ENCODE measurements at regions not wholly inside any gene's neighbourhood (a gene's known extent, or its start where the extent isn't known, plus 50 kb on each side); places are given as distances from the start of the nearest gene placed in this dataset.

- ATAC-seq (no peak), DNase-seq (no peak)
- POLR2A ChIA-PET (ENCODE audit: unreplicated experiment), result no interaction called here
- H2AFZ ChIP-seq (ENCODE audit: low read length), result no peak overlapping the region
- CTCF ChIA-PET, result no interaction called here
- intact Hi-C loops (cut with micrococcal nuclease), result no loop called here
- H3F3A ChIP-seq (ENCODE audit: low read length, unreplicated experiment), result no peaks in the 10 kb centered on the region
- H4K20me1 ChIP-seq (ENCODE audit: low read length), result no peaks in the 10 kb centered on the region
- no peaks in the 10 kb centered on the region for H3K9me3 ChIP-seq (ENCODE audit: low read length)
- no peak overlapping the region for H3K4me3 ChIP-seq (ENCODE audit: low read length)
- H3K9ac ChIP-seq (ENCODE audit: low read length), result no peak overlapping the region
- H3K36me3 ChIP-seq (ENCODE audit: low read depth, low read length), result no peaks in the 10 kb centered on the region
- no peaks in the 10 kb centered on the region for H3K9me2 ChIP-seq (replicated peaks; ENCODE audit: low read length)
- TF ChIP-seq EZH2 (IDR thresholded peaks at IDR 0.05; ENCODE audit: low read length, unreplicated experiment) (no peak), EZH2phosphoT487 (IDR thresholded peaks at IDR 0.05; ENCODE audit: borderline replicate concordance, low read length) (no peak)
- TF ChIP-seq, protein P1, sequence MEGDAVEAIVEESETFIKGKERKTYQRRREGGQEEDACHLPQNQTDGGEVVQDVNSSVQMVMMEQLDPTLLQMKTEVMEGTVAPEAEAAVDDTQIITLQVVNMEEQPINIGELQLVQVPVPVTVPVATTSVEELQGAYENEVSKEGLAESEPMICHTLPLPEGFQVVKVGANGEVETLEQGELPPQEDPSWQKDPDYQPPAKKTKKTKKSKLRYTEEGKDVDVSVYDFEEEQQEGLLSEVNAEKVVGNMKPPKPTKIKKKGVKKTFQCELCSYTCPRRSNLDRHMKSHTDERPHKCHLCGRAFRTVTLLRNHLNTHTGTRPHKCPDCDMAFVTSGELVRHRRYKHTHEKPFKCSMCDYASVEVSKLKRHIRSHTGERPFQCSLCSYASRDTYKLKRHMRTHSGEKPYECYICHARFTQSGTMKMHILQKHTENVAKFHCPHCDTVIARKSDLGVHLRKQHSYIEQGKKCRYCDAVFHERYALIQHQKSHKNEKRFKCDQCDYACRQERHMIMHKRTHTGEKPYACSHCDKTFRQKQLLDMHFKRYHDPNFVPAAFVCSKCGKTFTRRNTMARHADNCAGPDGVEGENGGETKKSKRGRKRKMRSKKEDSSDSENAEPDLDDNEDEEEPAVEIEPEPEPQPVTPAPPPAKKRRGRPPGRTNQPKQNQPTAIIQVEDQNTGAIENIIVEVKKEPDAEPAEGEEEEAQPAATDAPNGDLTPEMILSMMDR (conservative IDR thresholded peaks at IDR 0.05; ENCODE audit: low read depth, low read length), result no peak
- 0 out of 2 replicates have a peak, but pooled peaks cover 4% of the 10 kb centered on the region for H3K4me1 ChIP-seq (ENCODE audit: insufficient read depth, low read length)
- H3K79me2 ChIP-seq (ENCODE audit: low read length), result no peaks in the 10 kb centered on the region
- no TSS peak for BruUV-seq (replicated peaks)
- H3K27me3 ChIP-seq (ENCODE audit: low read length), result peaks cover 6% of the 10 kb centered on the region
- no peak overlapping the region for H3K27ac ChIP-seq (ENCODE audit: low read length)
- H3K4me2 ChIP-seq (ENCODE audit: low read length), result no peak overlapping the region
Measured at GRCh38 chr6:165843568-165844113, 180.6 kb upstream of the PDE10A start.

DNA sequence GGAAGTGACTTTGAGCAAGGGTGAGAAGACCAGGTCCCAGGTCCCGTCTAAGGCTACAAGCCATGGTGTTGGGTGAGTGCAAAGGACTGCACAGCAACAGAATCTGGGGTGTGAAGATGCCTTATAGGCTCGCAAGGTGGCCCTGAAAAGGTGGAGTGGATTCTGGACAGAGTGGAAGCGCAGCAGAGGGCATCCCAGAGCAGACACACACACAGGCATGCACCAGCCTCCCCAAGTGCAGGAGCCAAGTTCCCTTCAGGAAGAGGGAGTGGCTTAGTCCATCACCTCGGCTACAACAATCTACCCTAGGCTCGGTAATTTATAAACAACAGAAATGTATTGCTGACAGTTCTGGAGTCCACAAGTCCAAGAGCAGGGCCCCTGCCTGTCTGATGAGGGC is 180.1 kb upstream of the PDE10A start:
- H3F3A ChIP-seq (ENCODE audit: low read length, unreplicated experiment), result no peaks in the 10 kb centered on the region
- H2AFZ ChIP-seq (ENCODE audit: low read length), result no peak overlapping the region
- no TSS peak for BruUV-seq (replicated peaks)
- H3K9me2 ChIP-seq (replicated peaks; ENCODE audit: low read length), result no peaks in the 10 kb centered on the region
- H3K4me1 ChIP-seq (ENCODE audit: insufficient read depth, low read length), result 0 out of 2 replicates have a peak, but pooled peaks cover 4% of the 10 kb centered on the region
- H4K20me1 ChIP-seq (ENCODE audit: low read length), result no peaks in the 10 kb centered on the region
- no peaks in the 10 kb centered on the region for H3K79me2 ChIP-seq (ENCODE audit: low read length)
- H3K4me2 ChIP-seq (ENCODE audit: low read length), result no peak overlapping the region
- H3K4me3 ChIP-seq (ENCODE audit: low read length), result no peak overlapping the region
- no peaks in the 10 kb centered on the region for H3K9me3 ChIP-seq (ENCODE audit: low read length)
- TF ChIP-seq, protein P1 (conservative IDR thresholded peaks at IDR 0.05; ENCODE audit: low read depth, low read length), result no peak
- TF ChIP-seq EZH2 (IDR thresholded peaks at IDR 0.05; ENCODE audit: low read length, unreplicated experiment) (no peak), EZH2phosphoT487 (IDR thresholded peaks at IDR 0.05; ENCODE audit: borderline replicate concordance, low read length) (no peak)
- ATAC-seq (no peak), DNase-seq (no peak)
- H3K36me3 ChIP-seq (ENCODE audit: low read depth, low read length), result no peaks in the 10 kb centered on the region
- intact Hi-C loops (cut with micrococcal nuclease), result no loop called here
- ChIA-PET POLR2A (ENCODE audit: unreplicated experiment) (no interaction called here), CTCF (no interaction called here)
- H3K27me3 ChIP-seq (ENCODE audit: low read length), result peaks cover 6% of the 10 kb centered on the region
- no peak overlapping the region for H3K9ac ChIP-seq (ENCODE audit: low read length)
- H3K27ac ChIP-seq (ENCODE audit: low read length), result no peak overlapping the region

DNA sequence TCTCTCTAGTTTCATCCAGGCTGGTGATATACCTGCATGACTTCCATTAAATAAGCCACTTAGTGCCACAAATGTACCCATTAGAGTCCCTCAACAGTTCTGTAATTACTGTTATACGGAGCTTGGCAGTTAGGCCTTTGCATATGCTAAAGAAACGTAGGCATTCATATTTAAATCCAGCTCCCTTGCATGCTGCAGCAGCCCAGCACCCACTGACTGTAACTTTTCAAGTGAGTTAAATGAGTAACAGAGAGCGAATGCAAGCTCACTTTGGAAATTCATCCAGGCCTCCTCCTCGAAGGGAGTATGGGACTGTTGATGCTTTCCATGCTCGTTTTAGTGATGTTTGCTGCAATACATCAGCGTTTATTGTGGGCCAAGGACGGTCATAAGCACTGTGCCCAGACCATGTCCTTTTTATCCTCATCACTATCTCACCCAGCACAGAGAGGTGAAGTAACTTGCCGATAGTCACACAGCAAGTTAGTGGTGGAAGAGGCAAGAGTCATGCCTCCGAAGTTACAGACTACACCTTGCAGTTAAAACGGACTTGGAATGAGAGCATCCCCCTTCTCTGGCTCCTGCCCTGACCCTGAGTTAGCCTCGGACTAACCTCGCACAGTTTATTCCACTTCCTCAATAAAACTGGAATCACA is 179.4 kb upstream of the PDE10A start:
- Histone ChIP-seq H4K20me1 (ENCODE audit: low read length) (no peaks in the 10 kb centered on the region), H3K36me3 (ENCODE audit: low read depth, low read length) (no peaks in the 10 kb centered on the region), H2AFZ (ENCODE audit: low read length) (no peak overlapping the region), H3K9ac (ENCODE audit: low read length) (no peak overlapping the region), H3K79me2 (ENCODE audit: low read length) (no peaks in the 10 kb centered on the region), H3K4me1 (ENCODE audit: insufficient read depth, low read length) (0 out of 2 replicates have a peak, but pooled peaks cover 4% of the 10 kb centered on the region), H3K27me3 (ENCODE audit: low read length) (peaks cover 5% of the 10 kb centered on the region), H3K4me2 (ENCODE audit: low read length) (no peak overlapping the region), H3F3A (ENCODE audit: low read length, unreplicated experiment) (no peaks in the 10 kb centered on the region), H3K9me3 (ENCODE audit: low read length) (no peaks in the 10 kb centered on the region), H3K9me2 (replicated peaks; ENCODE audit: low read length) (no peaks in the 10 kb centered on the region), H3K27ac (ENCODE audit: low read length) (no peak overlapping the region), H3K4me3 (ENCODE audit: low read length) (no peak overlapping the region)
- ChIA-PET POLR2A (ENCODE audit: unreplicated experiment) (no interaction called here), CTCF (no interaction called here)
- DNase-seq (no peak), ATAC-seq (no peak)
- intact Hi-C loops (cut with micrococcal nuclease), result no loop called here
- no TSS peak for BruUV-seq (replicated peaks)
- TF ChIP-seq EZH2phosphoT487 (IDR thresholded peaks at IDR 0.05; ENCODE audit: borderline replicate concordance, low read length) (no peak), EZH2 (IDR thresholded peaks at IDR 0.05; ENCODE audit: low read length, unreplicated experiment) (no peak)
- TF ChIP-seq, protein P1 (conservative IDR thresholded peaks at IDR 0.05; ENCODE audit: low read depth, low read length), result no peak
